GM19324 (cell line): ENCODE measurements at regions not wholly inside any gene's neighbourhood (a gene's known extent, or its start where the extent isn't known, plus 50 kb on each side); places are given as distances from the start of the nearest gene placed in this dataset.
"Not testable (repeated sequence)": the region's sequence is repeated elsewhere in the genome, so short reads cannot be mapped to it uniquely, and the experiment has no call there.

Experiments
- ATAC-seq: cut with Tn5 transposase; IDR thresholded peaks from one replicate; pipeline ENCODE4 v1.9.1; 2021; ENCODE audit warnings: mild to moderate bottlenecking, moderate library complexity; ENCODE audit not compliant: unreplicated experiment, low FRiP score

DNA sequence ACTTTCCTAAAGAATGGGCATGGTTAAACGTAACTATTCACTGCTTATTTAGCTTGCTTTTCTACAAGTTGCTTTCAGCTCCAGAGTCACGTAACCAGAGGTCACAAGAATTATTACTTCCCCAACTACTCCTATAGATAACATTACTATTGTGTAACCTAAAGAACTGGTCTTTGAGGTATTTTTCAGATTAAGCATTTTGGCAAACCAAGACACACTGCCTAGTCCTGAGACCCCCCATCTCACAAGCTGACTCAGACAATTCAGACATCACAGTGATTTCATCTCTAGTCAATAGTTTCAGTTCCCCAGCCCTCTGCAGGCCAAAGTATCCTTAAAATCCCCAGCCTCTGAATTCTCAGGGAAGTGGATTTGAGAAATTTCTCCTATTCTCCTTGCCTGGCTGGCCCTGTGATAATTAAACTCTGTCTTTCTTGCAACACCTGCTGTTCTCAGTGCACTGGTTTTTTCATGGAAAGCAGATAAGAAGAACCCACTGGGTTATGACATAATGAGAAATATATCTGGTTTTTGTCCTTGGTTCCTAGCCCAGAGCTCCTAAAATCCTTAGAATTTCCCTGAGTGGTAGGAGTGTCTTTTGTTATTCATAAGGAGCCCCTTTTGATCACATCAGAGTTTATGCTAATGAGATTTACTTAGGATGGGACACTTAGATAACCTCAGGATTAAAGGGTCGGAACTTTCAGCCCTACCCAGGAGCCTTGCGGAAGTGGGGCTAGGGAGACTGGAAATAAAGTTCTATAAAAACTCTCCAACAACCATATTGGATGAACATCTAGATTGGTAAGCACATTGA, 1310.8 kb upstream of the CHAC2 start:
- no peak for ATAC-seq

DNA sequence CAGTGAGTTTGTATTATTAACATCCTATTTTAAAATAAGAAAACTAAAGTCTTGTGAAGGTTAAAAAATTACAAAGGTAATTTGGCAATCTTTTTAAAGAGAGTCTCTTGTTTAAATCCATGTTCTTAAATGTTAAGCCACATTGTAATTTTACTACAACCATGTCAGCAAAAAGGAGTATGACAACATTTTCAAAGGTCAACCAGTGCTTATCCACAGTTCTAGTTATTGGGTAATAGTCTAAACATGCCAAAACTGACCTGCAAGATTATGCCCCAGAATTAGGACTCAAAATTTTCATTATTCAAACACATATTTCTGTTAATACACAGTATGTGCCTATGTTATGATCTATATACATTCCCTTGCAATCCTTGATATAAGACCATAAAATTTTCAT, 1312.6 kb upstream of the CHAC2 start:
- no peak for ATAC-seq

DNA sequence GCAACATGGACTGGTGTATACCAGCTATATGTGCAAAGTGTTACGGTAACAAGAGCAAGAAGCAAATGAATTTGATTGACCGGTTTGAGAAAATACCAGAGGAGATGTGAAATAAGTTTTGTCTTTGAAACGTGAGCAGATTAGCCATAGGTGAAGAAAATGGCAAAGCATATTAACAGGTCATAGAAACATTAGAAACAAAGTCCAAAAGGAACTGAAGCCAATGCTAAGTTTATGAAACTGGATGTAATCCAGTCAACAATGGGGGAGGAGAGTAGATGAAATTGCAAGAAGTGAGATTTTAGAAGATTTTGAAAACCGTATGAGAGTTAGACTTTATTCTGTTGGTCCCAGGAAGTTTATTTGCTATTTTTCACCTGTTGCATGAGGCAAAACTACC, 1315.4 kb upstream of the CHAC2 start:
- no peak for ATAC-seq

DNA sequence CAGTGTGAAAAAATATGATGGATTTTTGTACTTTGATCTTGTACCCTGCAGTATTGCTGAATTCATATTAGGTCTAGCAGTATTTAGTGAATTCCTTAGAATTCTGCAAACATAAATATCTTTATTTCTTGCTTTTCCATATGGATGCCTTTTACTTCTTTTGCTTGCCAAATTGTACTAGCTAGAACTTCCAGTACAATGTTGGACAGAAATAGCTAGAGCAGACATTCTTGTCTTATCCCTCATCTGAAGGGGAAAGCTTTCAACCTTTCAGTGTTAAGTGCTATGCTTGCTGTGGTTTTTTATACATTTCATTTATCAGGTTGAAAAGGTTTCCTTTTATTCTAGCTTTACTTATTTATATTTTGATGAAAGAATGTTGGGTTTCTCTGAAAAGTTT, 1321.9 kb upstream of the CHAC2 start:
- no peak for ATAC-seq

DNA sequence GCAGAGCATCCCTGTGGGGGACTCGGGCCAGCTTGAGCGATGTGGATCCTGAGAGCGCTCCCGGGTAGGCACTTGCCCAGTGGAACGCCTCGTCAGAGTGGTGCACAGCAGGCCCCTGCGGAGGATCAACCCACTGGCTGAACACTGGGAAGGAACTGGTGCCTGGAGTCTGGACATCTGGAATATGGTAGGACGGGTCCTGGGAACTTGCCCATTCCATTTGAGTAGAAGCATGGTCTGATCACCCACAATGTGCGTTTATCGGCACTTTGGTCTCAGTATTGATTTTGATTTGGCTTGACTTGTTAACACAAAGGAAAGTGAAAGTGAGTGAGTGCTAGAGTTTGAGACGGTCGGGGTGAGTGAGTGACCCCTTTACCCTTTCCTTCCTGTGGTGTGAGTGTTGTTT, 1336.2 kb upstream of the CHAC2 start:
- no peak for ATAC-seq

DNA sequence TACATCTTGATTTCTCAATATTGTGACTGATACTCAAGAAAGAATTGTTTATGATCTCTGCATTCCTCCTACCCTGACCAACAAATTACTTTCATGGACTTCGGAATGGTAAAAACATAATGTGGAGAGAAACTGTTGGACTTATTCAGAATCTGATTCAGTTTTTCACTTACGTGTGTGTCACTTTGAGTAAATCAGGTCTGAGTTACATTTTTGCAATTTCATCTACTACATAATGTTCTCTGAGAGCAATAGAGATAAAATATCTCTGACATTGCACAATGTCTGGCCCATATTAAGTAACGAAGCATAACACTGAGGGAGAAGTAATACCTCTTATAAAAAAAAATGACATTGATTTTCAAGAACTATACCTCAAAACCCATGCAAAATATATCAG, 1337.9 kb upstream of the CHAC2 start:
- no peak for ATAC-seq

DNA sequence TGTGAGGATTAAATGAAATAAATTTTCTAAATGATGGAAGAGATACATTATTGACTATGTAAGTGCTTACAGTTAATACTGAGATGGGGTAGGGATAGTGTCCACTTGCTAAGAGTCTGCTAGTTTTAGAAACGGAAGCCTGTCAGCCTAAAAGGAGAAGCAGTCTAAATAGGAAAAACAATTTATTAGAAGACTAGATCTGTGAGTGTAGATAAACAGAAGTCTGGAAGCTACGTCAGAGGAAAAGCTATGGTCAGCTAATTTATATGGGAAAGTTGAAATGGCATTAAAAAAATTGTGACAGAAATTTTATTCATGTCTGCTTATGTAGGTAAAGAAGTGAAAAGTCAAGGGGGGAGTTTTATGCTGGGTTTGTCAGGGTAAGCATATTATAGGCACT, 1338.4 kb upstream of the CHAC2 start:
- no peak for ATAC-seq

DNA sequence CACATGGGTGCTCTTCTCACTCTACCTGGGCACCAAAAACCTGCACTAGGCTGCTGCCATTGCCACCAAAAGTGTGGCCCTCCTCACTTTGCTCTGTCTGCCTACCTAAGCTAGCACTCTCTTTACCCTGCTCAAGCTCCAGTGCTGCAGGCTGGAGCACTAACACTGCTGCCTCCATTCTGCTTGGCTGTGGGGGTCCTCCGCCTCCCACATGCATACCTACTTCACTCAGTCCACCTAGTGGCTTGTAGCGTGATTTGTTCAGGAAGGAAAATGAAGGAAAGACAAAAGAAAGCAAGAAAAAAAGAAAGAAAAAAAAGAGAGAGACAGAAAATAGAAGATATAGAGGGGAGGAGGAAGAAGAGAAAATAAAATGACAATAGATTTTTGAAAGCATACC, 1339.4 kb upstream of the CHAC2 start:
- no peak for ATAC-seq

DNA sequence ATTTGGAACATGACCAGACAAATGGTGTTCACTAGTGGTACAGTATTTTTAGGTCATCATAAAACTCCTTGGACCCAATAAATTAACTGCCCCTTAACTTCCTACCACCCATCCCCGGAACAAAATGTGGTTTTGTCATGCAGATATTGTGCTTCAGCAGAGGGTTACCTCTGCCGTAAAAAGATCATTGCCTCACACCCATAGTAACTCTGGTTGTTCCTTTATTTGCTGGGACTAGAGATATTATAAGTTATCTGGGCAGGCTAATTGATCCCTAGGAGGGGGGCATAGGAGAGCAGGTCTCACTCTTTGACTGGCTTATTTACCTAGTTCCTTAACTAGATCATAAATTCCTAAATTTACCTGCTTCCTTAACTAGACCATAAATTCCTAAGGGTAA, 1343.9 kb upstream of the CHAC2 start:
- no peak for ATAC-seq

DNA sequence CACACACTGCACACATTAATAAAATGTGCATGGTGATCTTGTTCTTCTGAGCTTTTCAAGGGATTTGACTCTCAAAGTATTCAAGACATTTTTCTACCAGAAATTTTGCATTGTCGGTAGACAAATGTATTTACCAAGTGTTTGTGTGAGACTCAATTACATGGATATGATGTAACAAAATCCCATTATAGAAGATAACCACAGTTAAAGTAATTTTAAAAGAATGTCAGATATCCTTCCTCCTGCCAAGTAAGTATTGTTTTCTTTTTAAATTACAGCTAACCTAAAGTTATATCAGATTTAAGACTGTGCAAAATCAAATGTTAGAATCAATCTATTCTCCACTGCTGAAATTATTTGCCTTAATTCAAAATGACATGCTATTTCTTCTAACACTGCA, 1344.5 kb upstream of the CHAC2 start:
- no peak for ATAC-seq

DNA sequence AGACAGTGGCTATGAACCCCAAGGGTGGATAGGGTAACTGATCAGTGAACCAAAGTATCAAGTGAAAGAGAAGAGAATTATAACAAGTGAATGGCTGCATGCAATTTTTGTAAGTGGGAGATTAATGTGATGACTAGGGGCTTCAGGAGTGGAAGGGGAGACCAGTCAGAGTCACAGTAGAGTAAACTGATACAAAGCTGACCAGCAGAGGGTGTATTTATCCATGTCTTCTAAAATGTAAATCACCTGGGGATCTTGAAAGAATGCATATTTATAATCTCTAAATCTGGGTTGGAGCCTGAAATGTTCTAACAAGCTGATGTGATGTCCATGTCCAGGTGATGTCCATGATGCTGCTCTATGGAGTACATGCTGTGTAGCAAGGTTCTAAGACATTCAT, 1351.3 kb upstream of the CHAC2 start:
- ATAC-seq: no peak

DNA sequence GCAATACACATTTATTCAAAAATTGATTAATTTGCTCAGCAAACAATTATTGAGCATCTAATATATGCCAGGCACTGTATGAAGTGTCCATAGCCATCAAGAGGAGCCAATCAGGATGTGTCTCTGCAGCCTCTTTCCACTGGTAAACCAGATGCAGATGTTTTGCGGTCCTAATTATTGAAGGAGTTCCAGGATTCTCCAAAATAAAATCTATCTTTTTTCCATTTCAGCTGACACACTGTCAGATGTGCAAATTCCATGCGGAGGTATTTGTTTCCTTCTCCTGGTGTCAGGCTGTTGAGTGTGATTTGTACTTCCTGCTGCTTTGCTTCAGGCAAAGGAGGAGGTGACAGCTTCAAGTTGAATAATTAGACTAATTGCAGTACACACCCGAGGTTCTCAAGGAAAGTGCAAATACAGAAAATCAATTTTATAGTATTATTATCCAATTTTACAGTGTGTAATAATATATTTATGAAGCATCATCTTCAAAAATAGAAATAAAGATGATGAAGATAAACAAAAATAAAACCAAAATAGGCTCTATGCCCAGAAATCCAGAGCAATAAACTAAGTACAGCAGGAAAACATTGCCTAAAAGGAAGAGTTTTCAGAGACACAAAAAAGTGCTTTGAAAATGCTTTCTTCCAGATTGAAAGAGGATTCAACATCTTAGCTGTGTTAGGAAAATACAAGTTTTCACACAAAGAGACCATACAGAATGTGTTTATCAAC, 1352.9 kb upstream of the CHAC2 start:
- no peak for ATAC-seq

DNA sequence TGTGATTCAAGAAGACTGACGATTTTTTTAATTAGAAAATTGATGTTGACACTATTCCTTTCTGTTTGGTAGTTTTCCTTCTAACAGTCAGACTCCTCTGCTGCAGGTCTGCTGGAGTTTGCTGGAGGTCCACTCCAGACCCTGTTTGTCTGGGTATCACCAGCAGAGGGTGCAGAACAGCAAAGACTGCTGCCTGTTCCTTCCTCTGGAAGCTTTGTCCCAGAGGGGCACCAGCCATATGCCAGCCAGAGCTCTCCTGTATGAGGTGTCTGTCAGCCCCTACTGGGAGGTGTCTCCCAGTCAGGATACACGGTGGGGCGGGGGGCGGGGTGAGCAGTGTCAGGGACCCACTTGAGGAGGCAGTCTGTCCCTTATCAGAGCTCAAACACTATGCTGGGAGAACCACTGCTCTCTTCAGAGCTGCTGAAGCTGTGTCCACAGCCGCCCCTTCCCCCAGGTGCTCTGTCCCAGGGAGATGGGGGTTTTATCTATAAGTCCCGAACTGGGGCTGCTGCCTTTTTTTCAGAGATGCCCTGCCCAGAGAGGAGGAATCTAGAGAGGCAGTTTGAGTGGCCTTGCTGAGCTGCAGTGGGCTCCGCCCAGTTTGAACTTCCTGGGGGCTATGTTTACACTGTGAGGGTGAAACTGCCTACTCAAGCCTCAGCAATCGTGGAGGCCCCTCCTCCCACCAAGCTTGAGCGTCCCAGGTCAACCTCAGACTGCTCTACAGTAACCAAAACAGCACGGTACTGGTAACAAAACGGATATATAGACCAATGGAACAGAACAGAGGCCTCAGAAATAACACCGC, 1358.1 kb upstream of the CHAC2 start:
- not testable (repeated sequence) for ATAC-seq

DNA sequence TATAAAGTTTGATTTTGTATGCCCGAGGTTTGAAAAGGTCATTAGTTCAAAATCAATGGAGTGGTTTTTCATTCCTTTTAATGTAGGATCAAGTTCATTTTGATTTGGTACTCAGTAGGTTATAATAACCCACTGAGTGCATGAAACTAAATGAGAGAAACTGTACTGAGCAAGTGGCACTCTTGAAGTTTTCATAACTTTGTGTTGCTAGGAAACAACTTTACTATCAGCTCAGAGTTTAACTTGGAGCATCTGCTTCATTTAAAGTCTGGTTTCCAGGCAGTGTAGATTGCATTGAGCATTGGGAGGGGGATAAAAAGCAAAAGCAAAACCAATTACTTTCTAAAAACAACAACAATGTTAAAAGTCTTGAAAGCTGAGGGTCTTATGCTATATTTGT, 1361.6 kb upstream of the CHAC2 start:
- no peak for ATAC-seq

DNA sequence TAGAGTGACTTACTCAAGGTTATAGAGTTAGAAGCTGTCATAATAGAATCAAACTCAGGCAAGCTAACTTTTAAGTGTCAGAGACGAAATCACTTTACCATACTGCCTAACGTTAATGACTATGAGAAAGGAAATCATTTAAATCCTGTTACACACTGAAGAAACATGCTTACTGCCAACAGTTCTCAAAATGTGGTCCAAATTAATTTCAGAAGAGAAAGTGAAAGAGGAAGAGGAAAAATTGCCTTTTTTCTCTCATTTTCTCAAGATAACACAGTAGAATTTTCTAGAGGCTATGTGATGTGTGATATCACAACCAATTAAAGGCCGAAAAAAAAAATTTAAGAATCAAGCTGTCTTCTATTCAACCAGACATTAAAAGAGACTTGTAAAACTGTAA, 1362.7 kb upstream of the CHAC2 start:
- no peak for ATAC-seq

DNA sequence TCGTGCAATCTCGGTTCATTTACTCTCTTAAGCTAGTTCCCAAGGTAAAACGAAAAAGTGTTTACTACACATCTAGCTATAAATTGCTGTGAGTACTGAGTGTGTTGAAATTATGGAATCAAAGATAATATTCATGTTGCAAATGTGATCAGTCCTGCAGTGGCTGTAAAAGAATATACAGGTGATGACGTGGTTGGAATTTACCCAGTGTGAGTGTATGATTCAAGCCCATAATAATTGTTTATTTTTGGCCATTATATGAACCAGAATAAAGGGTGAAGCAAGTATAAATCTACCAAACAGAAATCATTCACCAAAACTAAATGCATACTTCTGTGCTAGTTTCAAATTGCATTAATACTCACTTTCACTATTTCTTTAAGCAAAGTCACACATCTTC, 1363.6 kb upstream of the CHAC2 start:
- no peak for ATAC-seq

DNA sequence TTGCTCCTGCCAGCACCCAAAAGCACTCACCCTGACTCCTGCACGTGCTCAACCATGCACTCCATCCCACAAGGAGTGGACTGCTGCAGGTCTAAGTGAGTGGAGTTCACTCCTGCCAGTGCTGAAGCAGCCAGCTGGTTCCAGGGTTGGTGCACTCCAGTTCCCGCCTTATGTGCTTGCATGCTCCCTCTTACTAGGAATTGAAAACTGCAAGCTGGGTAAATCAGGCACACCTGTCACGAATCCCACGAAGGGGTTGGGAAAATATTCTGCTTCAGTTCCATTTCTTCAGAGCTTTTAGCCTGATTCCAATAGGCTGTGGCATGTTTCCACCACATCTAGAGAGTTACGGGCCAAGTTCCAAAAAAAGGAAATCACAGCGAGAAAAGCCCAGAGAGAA, 1365.5 kb upstream of the CHAC2 start:
- ATAC-seq: no peak

DNA sequence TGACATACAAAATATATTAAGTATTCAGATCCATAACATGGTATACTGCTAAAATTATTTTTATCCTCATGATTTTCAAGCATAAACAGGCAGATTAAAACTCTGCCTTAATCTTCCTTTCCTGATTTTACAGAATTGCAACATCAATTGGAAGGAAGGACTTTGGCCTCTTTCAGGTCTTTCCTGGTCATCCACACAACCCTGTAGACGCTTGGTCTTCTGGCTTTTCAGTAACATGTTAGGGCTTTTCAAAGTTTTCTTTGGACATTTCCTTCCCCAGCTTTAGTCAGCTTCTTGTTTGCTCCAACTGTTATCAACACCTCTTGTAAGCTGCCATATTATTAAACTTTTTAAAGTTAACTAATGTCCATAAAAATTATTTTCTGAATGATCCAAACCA, 1364.9 kb upstream of the NRXN1 start:
- ATAC-seq: no peak

DNA sequence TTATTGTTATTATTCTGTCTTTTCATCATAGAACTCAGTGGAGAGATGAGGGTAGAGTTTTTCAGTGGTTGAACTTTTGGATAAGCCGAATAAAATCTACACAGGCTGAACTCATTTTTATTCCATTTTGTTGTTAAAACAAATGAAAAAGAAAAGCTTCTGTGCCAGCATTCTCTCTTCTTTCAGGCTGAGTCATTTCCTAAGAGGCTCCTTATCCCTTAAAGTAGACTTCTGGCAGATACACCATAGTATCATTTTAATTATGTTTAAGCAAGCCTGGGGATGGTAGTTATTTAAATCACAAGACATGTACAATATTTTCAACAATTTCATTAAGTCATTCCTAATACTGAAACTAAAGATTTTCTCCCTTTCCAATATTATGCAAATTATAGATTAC, 1364.0 kb upstream of the NRXN1 start:
- ATAC-seq: no peak

DNA sequence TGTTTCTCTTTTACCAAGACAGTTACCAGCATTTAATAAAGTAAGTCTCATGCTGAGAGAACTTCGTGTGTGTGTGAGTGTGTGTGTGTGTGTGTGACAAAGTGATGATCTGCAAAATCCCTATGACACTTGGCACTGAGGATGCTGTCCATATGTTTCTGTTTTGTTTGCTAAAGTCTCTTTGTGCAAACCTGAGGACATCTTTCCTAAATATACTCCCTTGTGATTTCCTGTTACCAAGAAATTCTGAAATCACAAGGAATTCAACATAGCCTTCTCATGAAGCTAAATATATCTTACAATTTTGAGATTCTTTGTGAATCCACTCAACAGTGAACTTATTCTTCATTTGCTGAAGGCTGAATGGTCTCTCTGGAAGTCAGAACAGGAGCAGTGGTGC, 1359.7 kb upstream of the NRXN1 start:
- ATAC-seq: no peak

DNA sequence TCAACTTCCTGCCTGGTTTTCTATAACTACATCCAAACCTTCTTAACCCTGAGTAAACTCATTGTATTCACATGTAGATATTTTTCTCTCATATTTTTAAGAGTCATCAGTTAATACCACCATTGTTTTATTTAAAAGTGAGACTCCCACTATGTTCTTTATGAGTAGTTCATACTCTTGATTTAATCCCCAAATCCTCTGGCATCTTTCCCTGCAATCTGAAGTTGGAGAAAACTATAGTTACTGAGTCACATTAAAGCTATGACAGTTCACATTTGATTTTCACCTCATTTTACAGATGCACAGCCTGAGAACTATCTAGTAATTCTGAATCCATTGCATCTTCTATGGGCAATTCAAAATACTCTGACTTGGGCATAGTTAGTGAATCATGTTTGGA, 1358.7 kb upstream of the NRXN1 start:
- ATAC-seq: no peak
